Fibroblast of skin of left quadriceps (primary cell): ENCODE measurements at regions not wholly inside any gene's neighbourhood (a gene's known extent, or its start where the extent isn't known, plus 50 kb on each side); places are given as distances from the start of the nearest gene placed in this dataset.
"Not testable (repeated sequence)": the region's sequence is repeated elsewhere in the genome, so short reads cannot be mapped to it uniquely, and the experiment has no call there.

ENCODE experiments used
- DNase-seq, 2 experiments: peaks; one replicate each; pipeline ENCODE4 v3.0.0-alpha.2; 2013; ENCODE audit warnings: low read depth in 2 of 2

DNA sequence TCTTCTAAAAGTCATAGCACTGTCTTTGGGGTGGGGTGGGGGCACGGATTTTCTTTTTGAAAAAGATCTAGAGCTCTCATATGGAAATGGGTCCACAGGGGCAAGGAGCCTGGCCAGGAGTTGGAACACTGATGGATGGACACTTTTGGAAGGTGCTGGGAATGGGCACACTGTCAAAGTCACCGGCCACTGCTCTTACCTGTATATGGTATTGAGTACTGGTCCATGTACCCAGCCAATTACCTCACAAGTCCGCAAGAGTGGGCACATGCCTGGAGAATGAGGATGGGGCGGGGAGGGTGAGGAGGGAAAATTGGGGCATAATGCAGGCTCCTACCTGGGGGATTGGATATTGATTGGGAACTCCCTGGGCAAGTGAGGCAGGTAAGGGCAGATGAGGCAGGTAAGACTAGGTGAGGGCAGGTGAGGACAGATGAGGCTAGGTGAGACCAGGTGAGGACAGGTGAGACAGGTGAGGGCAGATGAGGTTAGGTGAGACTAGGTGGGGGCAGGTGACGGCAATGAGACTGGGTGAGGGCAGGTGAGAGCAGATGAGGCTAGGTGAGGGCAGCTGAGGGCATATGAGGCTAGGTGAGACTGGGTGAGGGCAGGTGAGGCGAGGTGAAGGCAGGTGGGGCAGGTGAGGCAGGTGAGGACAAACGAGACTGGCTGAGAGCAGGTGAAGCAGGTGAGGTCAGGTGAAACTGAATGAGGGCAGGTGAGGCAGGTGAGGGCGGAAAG lies 167.9 kb downstream of the NRN1 start:
- DNase-seq, result no peak

DNA sequence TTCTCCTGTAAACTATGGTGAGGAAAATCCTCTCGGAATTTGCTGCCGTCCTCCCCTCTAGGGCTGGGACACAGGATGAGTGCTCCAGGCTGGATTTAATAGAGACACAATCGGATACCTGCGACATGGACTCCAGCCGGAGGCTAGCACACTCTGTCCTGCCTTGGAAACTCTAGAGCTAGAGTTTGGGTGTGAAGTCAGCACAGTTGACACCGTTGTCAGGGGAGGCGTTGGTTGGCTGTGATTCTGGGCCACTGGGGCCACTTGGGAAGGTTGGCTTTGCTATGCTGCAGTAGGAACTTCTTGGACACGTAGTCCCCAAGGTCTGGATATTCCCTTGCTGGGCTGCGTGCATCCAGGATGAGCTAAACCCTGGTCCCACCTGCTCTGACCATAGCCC lies 169.4 kb downstream of the NRN1 start:
- no peak for DNase-seq

DNA sequence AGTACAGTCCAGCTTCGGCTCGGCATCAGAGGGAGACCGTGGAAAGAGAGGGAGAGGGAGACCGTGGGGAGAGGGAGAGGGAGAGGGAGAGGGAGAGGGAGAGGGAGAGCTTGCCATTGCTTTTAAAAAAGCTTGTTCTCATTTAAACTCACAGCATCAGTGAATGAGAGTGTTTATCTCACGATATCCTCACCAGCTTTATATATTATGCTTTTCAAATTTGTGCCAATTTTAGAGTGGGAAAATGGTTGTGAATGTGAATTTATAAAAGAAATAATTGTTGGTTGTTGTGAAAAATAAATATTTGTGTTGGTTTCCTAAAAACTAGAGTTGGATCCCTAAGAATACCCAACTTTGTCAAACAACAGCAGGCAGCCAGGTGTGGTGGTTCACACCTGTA lies 170.1 kb downstream of the NRN1 start:
- not testable (repeated sequence) for DNase-seq

GRCh38 chr6:5833120-5833519 lies 173.6 kb downstream of the NRN1 start:
- no peak for DNase-seq

DNA sequence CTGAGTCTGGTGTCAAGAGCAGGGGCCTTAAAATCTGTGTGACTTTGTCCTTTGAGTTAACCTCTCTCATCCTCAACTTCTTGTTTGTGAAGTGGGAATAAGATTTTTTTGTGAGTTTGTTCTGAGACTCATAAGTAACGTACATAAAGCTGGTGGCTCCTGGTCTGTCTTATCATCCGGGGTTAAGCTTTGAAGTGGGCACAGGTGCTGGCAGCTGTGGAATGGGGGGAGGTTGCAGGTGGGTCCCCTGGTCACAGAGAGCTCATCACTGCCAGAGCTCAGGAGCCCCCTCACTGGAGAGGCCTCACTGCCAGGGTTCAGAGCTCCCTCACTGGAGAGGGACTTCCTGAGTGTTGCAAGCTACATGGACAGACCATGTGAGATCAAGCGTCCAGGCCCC lies 174.1 kb downstream of the NRN1 start:
- DNase-seq, result no peak

GRCh38 chr6:5831219-5831862 lies 175.4 kb downstream of the NRN1 start:
- not testable (repeated sequence) for DNase-seq

GRCh38 chr6:5828296-5828695 lies 178.4 kb downstream of the NRN1 start:
- DNase-seq, result no peak

DNA sequence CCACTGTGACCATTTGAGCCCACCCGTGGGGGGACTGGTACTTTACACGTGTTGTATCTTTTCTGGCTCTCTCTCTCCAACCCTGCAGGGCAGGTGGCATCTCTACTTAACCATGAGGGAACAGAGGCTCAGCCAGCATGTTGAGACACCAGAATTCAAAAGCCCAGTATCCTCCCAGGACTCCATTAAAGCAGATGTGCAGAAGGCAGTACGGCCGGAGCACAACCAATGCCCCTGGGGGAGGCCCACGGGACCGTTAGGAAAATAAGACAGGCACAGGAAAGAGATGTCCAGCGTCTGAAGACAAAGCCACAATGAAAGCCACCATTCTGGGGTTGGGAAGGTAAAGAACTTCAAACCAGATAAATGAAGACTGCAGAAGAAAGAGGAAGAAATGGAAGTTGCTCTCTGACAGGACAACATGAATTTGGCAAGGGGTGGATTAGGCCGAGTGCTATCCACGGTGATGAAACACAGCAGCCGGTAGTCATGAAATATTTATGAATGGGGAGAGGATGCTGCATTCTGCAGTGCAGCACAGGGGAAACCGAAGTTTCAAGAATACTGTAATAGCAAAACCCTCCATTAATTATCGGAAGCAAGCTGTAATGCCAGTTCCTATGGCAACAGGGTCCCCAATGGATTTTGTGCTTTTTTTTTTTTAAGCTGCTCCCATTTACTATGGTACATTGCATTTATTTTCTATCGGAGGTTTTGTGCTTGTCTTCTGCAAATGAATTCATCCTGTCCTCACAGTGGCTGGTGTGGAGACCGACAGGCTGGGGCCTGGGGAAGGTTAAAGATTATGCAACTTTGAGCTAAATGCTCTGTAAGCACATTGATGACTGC lies 179.4 kb downstream of the NRN1 start:
- no peak for DNase-seq

DNA sequence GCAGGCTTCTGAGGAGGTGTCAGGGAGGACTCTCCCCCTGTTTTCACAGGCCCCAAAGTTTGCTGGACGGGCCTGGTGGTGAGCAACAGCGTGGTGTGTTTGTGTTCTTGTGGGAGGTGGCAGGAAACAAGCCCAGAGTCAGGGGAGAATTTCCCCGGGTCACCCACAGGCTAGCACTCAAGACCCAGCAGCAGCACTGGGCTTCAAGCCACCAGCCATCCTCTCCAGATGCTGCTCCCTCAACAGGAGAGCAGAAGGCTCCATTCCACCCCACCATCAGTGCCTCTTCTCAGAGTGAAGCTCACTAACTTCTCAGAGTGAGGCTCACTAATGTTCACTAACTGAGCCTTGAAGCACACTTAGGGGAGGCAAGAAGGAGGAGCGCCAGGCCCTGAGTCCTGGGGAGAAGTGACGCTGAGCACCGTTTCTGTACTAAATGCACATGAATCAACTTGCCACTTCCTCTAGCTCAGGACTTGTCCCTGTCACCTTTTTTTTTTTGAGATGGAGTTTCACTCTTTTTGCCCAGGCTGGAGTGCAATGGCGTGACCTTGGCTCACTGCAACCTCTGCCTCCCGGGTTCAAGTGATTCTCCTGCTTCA lies 182.2 kb downstream of the NRN1 start:
- DNase-seq, result not testable (repeated sequence)
